ENCODE measurements at regions not wholly inside any gene's neighbourhood (a gene's known extent, or its start where the extent isn't known, plus 50 kb on each side); places are given as distances from the start of the nearest gene placed in this dataset.

DNA sequence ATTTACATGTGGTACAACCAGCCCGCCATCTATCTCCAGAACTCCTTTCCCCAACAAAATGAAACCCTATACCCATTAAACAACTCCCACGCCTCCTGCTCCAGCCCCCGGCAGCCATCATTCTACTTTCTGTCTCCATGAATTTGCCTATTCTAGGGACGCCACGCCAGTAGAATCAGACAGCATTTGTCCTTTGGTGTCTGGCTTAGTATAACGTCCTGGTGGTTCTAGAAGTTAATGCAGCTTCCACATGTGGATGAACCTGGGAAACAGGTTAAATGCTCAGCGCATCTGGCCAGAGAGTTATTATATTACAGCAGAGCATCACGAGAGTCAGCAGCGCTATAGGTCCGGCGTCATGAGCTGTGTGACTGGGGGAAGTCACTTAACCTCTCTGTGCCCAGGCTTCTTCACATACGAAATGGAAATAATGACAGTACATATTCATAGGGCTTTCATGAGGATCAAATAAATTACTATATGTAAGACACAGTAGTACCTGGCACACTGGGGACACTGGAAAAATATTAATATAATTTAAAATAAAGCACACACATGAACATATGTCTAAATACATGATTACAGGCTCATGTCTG, 178.7 kb upstream of the TAB2 start:
- CTCF ChIA-PET (ENCODE audit: partially characterized antibody): interaction anchor here (0.7 to 2.9 kb wide), 9 partner anchors 9 to 201 kb away, joined by 3 to 8 read pairs (median 3); no protein-coding TSS in a partner anchor
- Histone ChIP-seq H3K36me3 (ENCODE audit: control insufficient read depth in 2 of 4, insufficient read depth in 4 of 4, low read length in 3 of 4) (no peaks in the 10 kb centered on the region), H3K79me1 (ENCODE audit: low read depth, low read length) (no peaks in the 10 kb centered on the region), H3K23me2 (ENCODE audit: low read depth, low read length) (no peaks in the 10 kb centered on the region; the same call in 1 of the 2 replicates), H2BK15ac (ENCODE audit: low read length) (no peak overlapping the region), H4K8ac (ENCODE audit: extremely low read depth, insufficient read depth, low read length) (no peak overlapping the region), H2BK12ac (ENCODE audit: low read depth, low read length) (no peak overlapping the region), H2AFZ (ENCODE audit: low read length) (no peak overlapping the region), H2AK5ac (ENCODE audit: low read depth, low read length) (no peak overlapping the region), H2BK20ac (ENCODE audit: low read length) (no peak overlapping the region), H3K4me3 (ENCODE audit: extremely low read depth in 1 of 4, insufficient read depth in 2 of 4, low read depth in 3 of 4, low read length in 4 of 4) (no peak overlapping the region), H3K23ac (ENCODE audit: insufficient read length) (no peak overlapping the region), H3K56ac (replicated peaks; ENCODE audit: insufficient read length, low read depth, low read length) (no peak overlapping the region), H3K4me1 (replicated peaks in 1 of 4; ENCODE audit: control insufficient read depth in 3 of 4, insufficient read depth in 4 of 4, low read length in 3 of 4) (no peaks in the 10 kb centered on the region), H3K18ac (ENCODE audit: extremely low read depth, low read length) (no peak overlapping the region), H3K27ac (ENCODE audit: low read depth, low read length) (no peak overlapping the region), H3K9ac (replicated peaks in 1 of 4; ENCODE audit: extremely low read depth in 1 of 4, low read depth in 3 of 4, low read length in 3 of 4) (no peak overlapping the region), H2BK120ac (replicated peaks; ENCODE audit: low read depth, low read length) (no peak overlapping the region), H2BK5ac (ENCODE audit: low read depth, low read length) (no peak overlapping the region), H3K79me2 (ENCODE audit: control insufficient read depth in 1 of 2, insufficient read depth in 2 of 2, low read length in 2 of 2) (no peaks in the 10 kb centered on the region), H4K20me1 (replicated peaks in 1 of 2; ENCODE audit: control insufficient read depth in 1 of 2, insufficient read depth in 2 of 2, low read length in 2 of 2) (no peaks in the 10 kb centered on the region), H3K14ac (ENCODE audit: insufficient read length) (no peak overlapping the region), H4K91ac (replicated peaks; ENCODE audit: insufficient read length, low read length) (no peak overlapping the region), H3K9me3 (ENCODE audit: insufficient read depth in 2 of 2, low read depth in 1 of 2, low read length in 1 of 2) (no peaks in the 10 kb centered on the region), H3K27me3 (replicated peaks in 1 of 4; ENCODE audit: control insufficient read depth in 3 of 4, extremely low read depth in 1 of 4, insufficient read depth in 3 of 4, low read length in 3 of 4) (no peaks in the 10 kb centered on the region), H3K4me2 (ENCODE audit: insufficient read depth in 1 of 2, low read depth in 2 of 2, low read length in 2 of 2) (no peak overlapping the region), H3K4ac (replicated peaks; ENCODE audit: insufficient read length, low read depth, low read length) (no peak overlapping the region), H4K5ac (ENCODE audit: insufficient read length, low read depth, low read length) (no peak overlapping the region)
- DNase-seq (ENCODE audit: low read depth in 1 of 2, low spot score in 2 of 2) (no peak), FAIRE-seq (no peak)
- WGBS, 2 experiments (ENCODE audit: extremely low coverage in 1 of 2, insufficient coverage in 1 of 2, insufficient read length in 1 of 2, insufficient replicate concordance in 2 of 2, low coverage in 1 of 2, low lambda C conversion rate in 2 of 2, missing lambda C conversion rate in 1 of 2): 95% methylated on average over 12 of the region's 12 CpGs; no CpG with 5 or more reads in 1 of the 2 experiments
- POLR2A ChIA-PET (ENCODE audit: partially characterized antibody): no interaction called here
- TF ChIP-seq, protein P1, sequence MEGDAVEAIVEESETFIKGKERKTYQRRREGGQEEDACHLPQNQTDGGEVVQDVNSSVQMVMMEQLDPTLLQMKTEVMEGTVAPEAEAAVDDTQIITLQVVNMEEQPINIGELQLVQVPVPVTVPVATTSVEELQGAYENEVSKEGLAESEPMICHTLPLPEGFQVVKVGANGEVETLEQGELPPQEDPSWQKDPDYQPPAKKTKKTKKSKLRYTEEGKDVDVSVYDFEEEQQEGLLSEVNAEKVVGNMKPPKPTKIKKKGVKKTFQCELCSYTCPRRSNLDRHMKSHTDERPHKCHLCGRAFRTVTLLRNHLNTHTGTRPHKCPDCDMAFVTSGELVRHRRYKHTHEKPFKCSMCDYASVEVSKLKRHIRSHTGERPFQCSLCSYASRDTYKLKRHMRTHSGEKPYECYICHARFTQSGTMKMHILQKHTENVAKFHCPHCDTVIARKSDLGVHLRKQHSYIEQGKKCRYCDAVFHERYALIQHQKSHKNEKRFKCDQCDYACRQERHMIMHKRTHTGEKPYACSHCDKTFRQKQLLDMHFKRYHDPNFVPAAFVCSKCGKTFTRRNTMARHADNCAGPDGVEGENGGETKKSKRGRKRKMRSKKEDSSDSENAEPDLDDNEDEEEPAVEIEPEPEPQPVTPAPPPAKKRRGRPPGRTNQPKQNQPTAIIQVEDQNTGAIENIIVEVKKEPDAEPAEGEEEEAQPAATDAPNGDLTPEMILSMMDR (IDR thresholded peaks at IDR 0.05; ENCODE audit: control extremely low read depth in 1 of 3, insufficient read depth in 1 of 3, low read depth in 1 of 3, low read length in 3 of 3): peak in 1 of 3 experiments; percentile 29; a peak in 1 of 4 replicates
- TF ChIP-seq POLR2AphosphoS5 (IDR thresholded peaks at IDR 0.05; ENCODE audit: low read depth, low read length) (no peak), RAD21 (IDR thresholded peaks at IDR 0.05 in 1 of 2, conservative IDR thresholded peaks at IDR 0.05 in 1 of 2; ENCODE audit: low read depth in 2 of 2, low read length in 2 of 2) (0 out of 4 replicates have a peak, but pooled peaks of 1 of the 2 experiments have one; percentile 2)

Measured in H1 (cell line).